Effector CD8-positive, alpha-beta T cell (primary cell): ENCODE measurements at regions not wholly inside any gene's neighbourhood (a gene's known extent, or its start where the extent isn't known, plus 50 kb on each side); places are given as distances from the start of the nearest gene placed in this dataset.

Experiments used
- DNase-seq: peaks from one replicate; lab custom pipeline; 2025; lab: John Stamatoyannopoulos, UW

- no peak for DNase-seq
Observed at GRCh38 chr7:68476966-68477365, 1121.3 kb upstream of the AUTS2 start.

- DNase-seq = no peak
Observed at GRCh38 chr7:68478326-68478725, 1119.9 kb upstream of the AUTS2 start.

GRCh38 chr7:68482800-68483199 lies 1115.5 kb upstream of the AUTS2 start:
- DNase-seq = no peak

- no peak for DNase-seq
Observed at GRCh38 chr7:68484731-68485130, 1113.5 kb upstream of the AUTS2 start.

GRCh38 chr7:68485253-68485917 lies 1112.9 kb upstream of the AUTS2 start:
- no peak for DNase-seq

GRCh38 chr7:68488341-68489060 lies 1109.8 kb upstream of the AUTS2 start:
- DNase-seq = no peak

GRCh38 chr7:68491523-68492358 lies 1106.5 kb upstream of the AUTS2 start:
- no peak for DNase-seq

- no peak for DNase-seq
Observed at GRCh38 chr7:68492359-68492690, 1106.0 kb upstream of the AUTS2 start.

- no peak for DNase-seq
Observed at GRCh38 chr7:68503400-68503799, 1094.9 kb upstream of the AUTS2 start.

GRCh38 chr7:68504716-68505115 lies 1093.6 kb upstream of the AUTS2 start:
- no peak for DNase-seq

GRCh38 chr7:68505721-68506120 lies 1092.6 kb upstream of the AUTS2 start:
- DNase-seq = no peak

- no peak for DNase-seq
Observed at GRCh38 chr7:68507668-68508067, 1090.6 kb upstream of the AUTS2 start.

- DNase-seq = no peak
Observed at GRCh38 chr7:68509054-68509453, 1089.2 kb upstream of the AUTS2 start.

GRCh38 chr7:68509603-68510002 lies 1088.7 kb upstream of the AUTS2 start:
- no peak for DNase-seq

- DNase-seq = no peak
Observed at GRCh38 chr7:68511281-68511680, 1087.0 kb upstream of the AUTS2 start.

- DNase-seq = no peak
Observed at GRCh38 chr7:68512466-68512865, 1085.8 kb upstream of the AUTS2 start.

- no peak for DNase-seq
Observed at GRCh38 chr7:68518060-68518459, 1080.2 kb upstream of the AUTS2 start.

- DNase-seq = no peak
Observed at GRCh38 chr7:68524126-68524525, 1074.1 kb upstream of the AUTS2 start.

GRCh38 chr7:68529221-68529620 lies 1069.1 kb upstream of the AUTS2 start:
- DNase-seq = no peak

GRCh38 chr7:68535266-68535665 lies 1063.0 kb upstream of the AUTS2 start:
- DNase-seq = no peak

GRCh38 chr7:68537051-68537773 lies 1061.1 kb upstream of the AUTS2 start:
- DNase-seq = no peak

GRCh38 chr7:68537774-68538071 lies 1060.6 kb upstream of the AUTS2 start:
- DNase-seq = no peak
